Endothelial cell of umbilical vein (primary cell): ENCODE measurements at regions not wholly inside any gene's neighbourhood (a gene's known extent, or its start where the extent isn't known, plus 50 kb on each side); places are given as distances from the start of the nearest gene placed in this dataset.

Source experiments
- BruUV-seq: library from RNA; stranded (reverse); fragments of 400-500 nt; replicated peaks from 2 replicates; lab custom pipeline; 2021; lab: Mats Ljungman, UMichigan
- CTCF ChIA-PET: fragments of 300-600, 350-600 bp; sonication (Branson Sonifier 250); formaldehyde crosslinking; loops from one replicate; lab custom pipeline; 2021; ENCODE audit warnings: antibody characterized with exemption, inconsistent platforms; lab: Charles Lee
- POLR2A ChIA-PET: fragments of 300-600, 350-600 bp; sonication (Branson Sonifier 250); formaldehyde crosslinking; loops from one replicate; lab custom pipeline; 2021; ENCODE audit warnings: antibody characterized with exemption, inconsistent platforms; lab: Charles Lee
- DNase-seq: peaks from one replicate; pipeline ENCODE4 v3.0.0-alpha.2; 2011; ENCODE audit warnings: low read depth, low spot score
- FAIRE-seq: peaks from 2 replicates; lab custom pipeline; 2011; peaks lifted over from hg19 to GRCh38; lab: Jason Lieb, UNC
- H2AFZ ChIP-seq: 2 replicates; pipeline ENCODE4 v1.6.0; 2012; ENCODE audit warnings: low read depth, low read length, control low read depth, inconsistent platforms
- H3K27ac ChIP-seq: 2 replicates; pipeline ENCODE4 v1.5.1; 2011; ENCODE audit warnings: low read depth, mild to moderate bottlenecking, control low read depth, low read length, moderate library complexity; ENCODE audit not compliant: insufficient read depth
- H3K27me3 ChIP-seq, 2 experiments: 2 replicates each; pipeline versions ENCODE4 v1.6.0 to v1.6.1; 2011; ENCODE audit warnings: low read length in 2 of 2, mixed read lengths in 1 of 2; ENCODE audit not compliant: control insufficient read depth in 2 of 2, insufficient read depth in 2 of 2
- H3K36me3 ChIP-seq, 2 experiments: 2 replicates in 1 of 2; 3 replicates in 1 of 2; pipeline ENCODE4 v1.5.1; 2011; ENCODE audit warnings: low read length in 2 of 2, mild to moderate bottlenecking in 1 of 2, moderate library complexity in 1 of 2; ENCODE audit not compliant: control insufficient read depth in 2 of 2, insufficient read depth in 2 of 2; ENCODE audit errors: extremely low read depth in 1 of 2
- H3K4me1 ChIP-seq: 3 replicates; pipeline ENCODE4 v1.5.1; 2011; ENCODE audit warnings: mild to moderate bottlenecking, low read length; ENCODE audit not compliant: control insufficient read depth, insufficient read depth; ENCODE audit errors: extremely low read depth
- H3K4me2 ChIP-seq: 2 replicates; pipeline ENCODE4 v1.6.1; 2011; ENCODE audit warnings: low read length, control low read depth, mixed read lengths; ENCODE audit not compliant: insufficient read depth
- H3K4me3 ChIP-seq, 3 experiments: fragments of 200-600 bp in 1 of 3; sonication (generic), shearing (Covaris generic) in 1 of 3; replicated peaks in 1 of 3; 2 replicates each; pipeline ENCODE4 v1.5.1; 2011 to 2016; ENCODE audit warnings: control low read depth in 3 of 3, low read length in 3 of 3, mild to moderate bottlenecking in 2 of 3, inconsistent platforms in 1 of 3, low read depth in 1 of 3, moderate library complexity in 1 of 3; ENCODE audit not compliant: insufficient read depth in 1 of 3
- H3K79me2 ChIP-seq: 2 replicates; pipeline ENCODE4 v1.6.0; 2012; ENCODE audit warnings: low read length, inconsistent platforms; ENCODE audit not compliant: control insufficient read depth, insufficient read depth
- H3K9ac ChIP-seq: replicated peaks from 2 replicates; pipeline ENCODE3; 2011; ENCODE audit warnings: low read length, control low read depth; ENCODE audit not compliant: insufficient read depth; ENCODE audit errors: extremely low read depth
- H3K9me1 ChIP-seq: replicated peaks from 3 replicates; pipeline ENCODE4 v1.6.0; 2011; ENCODE audit warnings: mild to moderate bottlenecking, low read length; ENCODE audit not compliant: control insufficient read depth, insufficient read depth; ENCODE audit errors: extremely low read depth
- H3K9me3 ChIP-seq: replicated peaks from 2 replicates; pipeline ENCODE4 v1.5.1; 2012; ENCODE audit warnings: low read length, inconsistent platforms; ENCODE audit not compliant: control insufficient read depth, insufficient read depth
- H4K20me1 ChIP-seq: replicated peaks from 2 replicates; pipeline ENCODE3; 2011; ENCODE audit warnings: mild to moderate bottlenecking, low read length; ENCODE audit not compliant: control insufficient read depth, insufficient read depth; ENCODE audit errors: extremely low read depth
- EZH2 ChIP-seq: IDR thresholded peaks from 2 replicates; pipeline ENCODE4 v1.6.1; 2012; ENCODE audit warnings: borderline replicate concordance, low read depth, mild to moderate bottlenecking, moderate library complexity, low read length, inconsistent platforms; ENCODE audit not compliant: severe bottlenecking
- FOS ChIP-seq: IDR thresholded peaks from 2 replicates; pipeline ENCODE4 v1.6.1; 2011; ENCODE audit warnings: mild to moderate bottlenecking, low read length, moderate library complexity, borderline replicate concordance; ENCODE audit not compliant: insufficient read depth
- GATA2 ChIP-seq: IDR thresholded peaks from 2 replicates; pipeline ENCODE4 v1.7.0; 2011; ENCODE audit warnings: low read depth, mild to moderate bottlenecking, moderate library complexity, mixed read lengths, low read length; ENCODE audit not compliant: insufficient read length, insufficient read depth
- JUN ChIP-seq: IDR thresholded peaks from 2 replicates; pipeline ENCODE4 v1.6.1; 2011; ENCODE audit warnings: borderline replicate concordance, low read depth; ENCODE audit not compliant: insufficient read length, insufficient read depth
- MYC ChIP-seq: IDR thresholded peaks from one replicate; pipeline ENCODE4 v1.6.1; 2011; ENCODE audit warnings: mild to moderate bottlenecking, low read depth, low read length
- POLR2A ChIP-seq: IDR thresholded peaks from 2 replicates; pipeline ENCODE4 v1.6.1; 2012; ENCODE audit warnings: low read depth, mild to moderate bottlenecking, control low read depth, low read length
- POLR2AphosphoS5 ChIP-seq: IDR thresholded peaks from 2 replicates; pipeline ENCODE4 v1.6.1; 2012; ENCODE audit warnings: low read depth, mild to moderate bottlenecking, control low read depth, low read length, moderate library complexity; ENCODE audit not compliant: insufficient read depth
- dilution Hi-C: fragments of 300-500 bp; cut with MboI; formaldehyde crosslinking; loops from one replicate; pipeline ENCODE4 v1.15.0; 2019; ENCODE audit warnings: low sequenced_read_pairs; ENCODE audit not compliant: extremely low pct_ligation_motif_present
- intact Hi-C: fragments of 100-400 bp; cut with micrococcal nuclease; formaldehyde crosslinking; loops from one replicate; pipeline ENCODE4 v1.10.0; 2022
- TF ChIP-seq, protein P1 (sequence below): IDR thresholded peaks from 2 replicates; pipeline ENCODE4 v1.6.1; 2011; ENCODE audit not compliant: insufficient read depth, insufficient read length
- TF ChIP-seq, protein P2 (sequence below), 2 donors: IDR thresholded peaks; 1 replicate in 1 of 2; 2 replicates in 1 of 2; pipeline ENCODE4 v1.5.1; 2011; ENCODE audit warnings: low read length in 2 of 2, mild to moderate bottlenecking in 2 of 2, moderate library complexity in 2 of 2, control low read depth in 1 of 2, inconsistent platforms in 1 of 2, low read depth in 1 of 2; ENCODE audit not compliant: insufficient read depth in 1 of 2; ENCODE audit errors: extremely low read depth in 1 of 2

DNA sequence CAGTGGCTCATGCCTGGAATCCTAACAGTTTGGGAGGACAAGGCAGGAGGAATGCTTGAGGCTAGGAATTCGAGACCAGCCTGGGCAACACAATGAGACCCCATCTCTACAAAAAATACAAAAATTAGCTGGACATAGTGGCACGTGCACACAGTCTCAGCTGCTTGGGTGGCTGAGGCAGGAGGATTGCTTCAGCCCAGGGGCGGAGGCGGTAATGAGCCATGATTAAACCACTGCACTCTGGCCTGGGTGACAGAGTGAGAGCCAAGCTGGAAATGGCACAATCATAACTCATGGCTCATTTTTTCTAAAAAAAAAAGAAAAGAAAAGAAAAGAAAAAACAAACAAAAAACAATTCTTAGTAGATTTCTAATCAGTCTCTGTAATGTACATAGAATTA, 446.2 kb downstream of the ELAVL2 start:
- intact Hi-C loops (no loop called here), dilution Hi-C loops (no loop called here)
- ChIA-PET CTCF (no interaction called here), POLR2A (no interaction called here)
- Histone ChIP-seq H3K27ac (no peak overlapping the region), H3K4me1 (no peaks in the 10 kb centered on the region), H3K9ac (no peak overlapping the region), H2AFZ (no peak overlapping the region), H3K4me2 (no peak overlapping the region), H3K79me2 (no peaks in the 10 kb centered on the region), H3K9me1 (no peaks in the 10 kb centered on the region), H3K9me3 (no peaks in the 10 kb centered on the region), H3K4me3 (no peak overlapping the region), H3K36me3 (no peaks in the 10 kb centered on the region), H4K20me1 (no peaks in the 10 kb centered on the region), H3K27me3 (no peaks in the 10 kb centered on the region)
- BruUV-seq = no TSS peak
- no peak for FAIRE-seq
- TF ChIP-seq JUN = no peak
- TF ChIP-seq GATA2 = no peak
- no peak for TF ChIP-seq POLR2A
- TF ChIP-seq, protein P1, sequence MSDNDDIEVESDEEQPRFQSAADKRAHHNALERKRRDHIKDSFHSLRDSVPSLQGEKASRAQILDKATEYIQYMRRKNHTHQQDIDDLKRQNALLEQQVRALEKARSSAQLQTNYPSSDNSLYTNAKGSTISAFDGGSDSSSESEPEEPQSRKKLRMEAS = no peak
- TF ChIP-seq, protein P2, sequence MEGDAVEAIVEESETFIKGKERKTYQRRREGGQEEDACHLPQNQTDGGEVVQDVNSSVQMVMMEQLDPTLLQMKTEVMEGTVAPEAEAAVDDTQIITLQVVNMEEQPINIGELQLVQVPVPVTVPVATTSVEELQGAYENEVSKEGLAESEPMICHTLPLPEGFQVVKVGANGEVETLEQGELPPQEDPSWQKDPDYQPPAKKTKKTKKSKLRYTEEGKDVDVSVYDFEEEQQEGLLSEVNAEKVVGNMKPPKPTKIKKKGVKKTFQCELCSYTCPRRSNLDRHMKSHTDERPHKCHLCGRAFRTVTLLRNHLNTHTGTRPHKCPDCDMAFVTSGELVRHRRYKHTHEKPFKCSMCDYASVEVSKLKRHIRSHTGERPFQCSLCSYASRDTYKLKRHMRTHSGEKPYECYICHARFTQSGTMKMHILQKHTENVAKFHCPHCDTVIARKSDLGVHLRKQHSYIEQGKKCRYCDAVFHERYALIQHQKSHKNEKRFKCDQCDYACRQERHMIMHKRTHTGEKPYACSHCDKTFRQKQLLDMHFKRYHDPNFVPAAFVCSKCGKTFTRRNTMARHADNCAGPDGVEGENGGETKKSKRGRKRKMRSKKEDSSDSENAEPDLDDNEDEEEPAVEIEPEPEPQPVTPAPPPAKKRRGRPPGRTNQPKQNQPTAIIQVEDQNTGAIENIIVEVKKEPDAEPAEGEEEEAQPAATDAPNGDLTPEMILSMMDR (IDR thresholded peaks at IDR 0.05; ENCODE audit: extremely low read depth in 1 of 2, insufficient read depth in 1 of 2, low read depth in 1 of 2, low read length in 2 of 2) = no peak
- no peak for TF ChIP-seq EZH2
- no peak for TF ChIP-seq MYC
- TF ChIP-seq FOS = no peak
- TF ChIP-seq POLR2AphosphoS5 = no peak
- no peak for DNase-seq
